ENCODE measurements at regions not wholly inside any gene's neighbourhood (a gene's known extent, or its start where the extent isn't known, plus 50 kb on each side); places are given as distances from the start of the nearest gene placed in this dataset.
"Not testable (repeated sequence)": the region's sequence is repeated elsewhere in the genome, so short reads cannot be mapped to it uniquely, and the experiment has no call there.

- TF ChIP-seq, protein P1, sequence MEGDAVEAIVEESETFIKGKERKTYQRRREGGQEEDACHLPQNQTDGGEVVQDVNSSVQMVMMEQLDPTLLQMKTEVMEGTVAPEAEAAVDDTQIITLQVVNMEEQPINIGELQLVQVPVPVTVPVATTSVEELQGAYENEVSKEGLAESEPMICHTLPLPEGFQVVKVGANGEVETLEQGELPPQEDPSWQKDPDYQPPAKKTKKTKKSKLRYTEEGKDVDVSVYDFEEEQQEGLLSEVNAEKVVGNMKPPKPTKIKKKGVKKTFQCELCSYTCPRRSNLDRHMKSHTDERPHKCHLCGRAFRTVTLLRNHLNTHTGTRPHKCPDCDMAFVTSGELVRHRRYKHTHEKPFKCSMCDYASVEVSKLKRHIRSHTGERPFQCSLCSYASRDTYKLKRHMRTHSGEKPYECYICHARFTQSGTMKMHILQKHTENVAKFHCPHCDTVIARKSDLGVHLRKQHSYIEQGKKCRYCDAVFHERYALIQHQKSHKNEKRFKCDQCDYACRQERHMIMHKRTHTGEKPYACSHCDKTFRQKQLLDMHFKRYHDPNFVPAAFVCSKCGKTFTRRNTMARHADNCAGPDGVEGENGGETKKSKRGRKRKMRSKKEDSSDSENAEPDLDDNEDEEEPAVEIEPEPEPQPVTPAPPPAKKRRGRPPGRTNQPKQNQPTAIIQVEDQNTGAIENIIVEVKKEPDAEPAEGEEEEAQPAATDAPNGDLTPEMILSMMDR (IDR thresholded peaks at IDR 0.05): no peak
- Histone ChIP-seq H3K4me1 (no peaks in the 10 kb centered on the region), H3K4me3 (no peak overlapping the region), H3K9me3 (no peaks in the 10 kb centered on the region), H3K36me3 (no peaks in the 10 kb centered on the region), H3K27ac (no peak overlapping the region), H3K27me3 (no peaks in the 10 kb centered on the region)
- DNase-seq: no peak
- intact Hi-C loops (cut with DNase I): no loop called here
- no peak for ATAC-seq
These were observed 115.0 kb upstream of the CHD6 start for GRCh38 chr20:41733151-41733550.

- H3K27me3 ChIP-seq; DNase-seq; ATAC-seq; H3K27ac ChIP-seq; H3K4me3 ChIP-seq; H3K9me3 ChIP-seq; H3K36me3 ChIP-seq; intact Hi-C loops (cut with DNase I); H3K4me1 ChIP-seq: not testable (repeated sequence)
These were observed 113.0 kb upstream of the CHD6 start for GRCh38 chr20:41731198-41731597.

DNA sequence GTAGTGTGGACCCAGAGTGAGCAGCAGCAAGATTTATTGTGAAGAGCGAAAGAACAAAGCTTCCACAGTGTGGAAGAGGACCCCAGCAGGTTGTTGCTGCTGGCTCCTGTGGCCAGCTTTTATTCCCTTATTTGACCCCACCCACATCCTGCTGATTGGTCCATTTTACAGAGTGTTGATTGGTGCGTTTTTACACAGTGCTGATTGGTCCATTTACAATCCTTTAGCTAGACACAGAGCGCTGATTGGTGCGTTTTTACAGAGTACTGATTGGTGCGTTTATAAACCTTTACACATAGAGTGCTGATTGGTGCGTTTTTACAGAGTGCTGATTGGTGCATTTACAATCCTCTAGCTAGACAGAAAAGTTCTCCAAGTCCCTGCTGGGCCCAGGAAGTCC, 109.5 kb upstream of the CHD6 start:
- H3K9me3 ChIP-seq; ATAC-seq; DNase-seq; H3K4me3 ChIP-seq; H3K36me3 ChIP-seq; H3K27me3 ChIP-seq; H3K4me1 ChIP-seq; H3K27ac ChIP-seq; intact Hi-C loops (cut with DNase I): not testable (repeated sequence)

DNA sequence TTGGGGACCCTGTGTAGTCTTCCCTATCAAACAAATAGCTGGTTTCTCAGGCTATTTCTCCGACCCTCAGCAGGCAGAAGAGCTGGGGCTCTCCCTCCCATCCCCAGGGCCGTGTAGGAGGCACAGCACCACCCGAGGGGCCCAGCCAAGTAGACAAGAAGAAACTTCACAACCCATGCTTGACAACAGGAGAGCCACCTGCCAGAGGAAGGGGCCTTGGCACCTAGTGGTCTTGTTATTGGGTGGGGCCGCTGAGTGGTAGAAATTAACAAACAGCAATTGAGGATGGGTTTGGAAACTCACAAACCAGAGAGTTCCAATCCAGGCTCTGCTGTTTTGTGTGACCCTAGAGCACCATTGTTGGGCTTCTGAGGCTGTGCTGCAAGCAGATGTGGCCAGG, 108.5 kb upstream of the CHD6 start:
- Histone ChIP-seq H3K9me3 (no peaks in the 10 kb centered on the region), H3K27me3 (no peaks in the 10 kb centered on the region), H3K4me3 (no peak overlapping the region), H3K36me3 (no peaks in the 10 kb centered on the region), H3K4me1 (no peaks in the 10 kb centered on the region), H3K27ac (no peak overlapping the region)
- ATAC-seq (no peak), DNase-seq (no peak)
- TF ChIP-seq, protein P1 (IDR thresholded peaks at IDR 0.05): no peak
- intact Hi-C loops (cut with DNase I): no loop called here

GRCh38 chr20:41719151-41719550, 101.0 kb upstream of the CHD6 start:
- Histone ChIP-seq H3K4me1 (no peaks in the 10 kb centered on the region), H3K9me3 (no peaks in the 10 kb centered on the region), H3K27me3 (no peaks in the 10 kb centered on the region), H3K4me3 (no peak overlapping the region), H3K36me3 (no peaks in the 10 kb centered on the region), H3K27ac (no peak overlapping the region)
- DNase-seq: no peak
- no peak for ATAC-seq
- intact Hi-C loops (cut with DNase I): no loop called here
- TF ChIP-seq, protein P1 (IDR thresholded peaks at IDR 0.05): no peak

GRCh38 chr20:41717483-41717882, 99.3 kb upstream of the CHD6 start:
- ATAC-seq: no peak
- Histone ChIP-seq H3K9me3 (no peaks in the 10 kb centered on the region), H3K27ac (no peak overlapping the region), H3K4me1 (no peaks in the 10 kb centered on the region), H3K36me3 (no peaks in the 10 kb centered on the region), H3K4me3 (no peak overlapping the region), H3K27me3 (no peaks in the 10 kb centered on the region)
- intact Hi-C loops (cut with DNase I): no loop called here
- TF ChIP-seq, protein P1 (IDR thresholded peaks at IDR 0.05): no peak
- DNase-seq: peak in 1 of 4 donors; percentile 19

Data from left lung (tissue), 4 donors.